ENCODE measurements at regions not wholly inside any gene's neighbourhood (a gene's known extent, or its start where the extent isn't known, plus 50 kb on each side); places are given as distances from the start of the nearest gene placed in this dataset.

DNA sequence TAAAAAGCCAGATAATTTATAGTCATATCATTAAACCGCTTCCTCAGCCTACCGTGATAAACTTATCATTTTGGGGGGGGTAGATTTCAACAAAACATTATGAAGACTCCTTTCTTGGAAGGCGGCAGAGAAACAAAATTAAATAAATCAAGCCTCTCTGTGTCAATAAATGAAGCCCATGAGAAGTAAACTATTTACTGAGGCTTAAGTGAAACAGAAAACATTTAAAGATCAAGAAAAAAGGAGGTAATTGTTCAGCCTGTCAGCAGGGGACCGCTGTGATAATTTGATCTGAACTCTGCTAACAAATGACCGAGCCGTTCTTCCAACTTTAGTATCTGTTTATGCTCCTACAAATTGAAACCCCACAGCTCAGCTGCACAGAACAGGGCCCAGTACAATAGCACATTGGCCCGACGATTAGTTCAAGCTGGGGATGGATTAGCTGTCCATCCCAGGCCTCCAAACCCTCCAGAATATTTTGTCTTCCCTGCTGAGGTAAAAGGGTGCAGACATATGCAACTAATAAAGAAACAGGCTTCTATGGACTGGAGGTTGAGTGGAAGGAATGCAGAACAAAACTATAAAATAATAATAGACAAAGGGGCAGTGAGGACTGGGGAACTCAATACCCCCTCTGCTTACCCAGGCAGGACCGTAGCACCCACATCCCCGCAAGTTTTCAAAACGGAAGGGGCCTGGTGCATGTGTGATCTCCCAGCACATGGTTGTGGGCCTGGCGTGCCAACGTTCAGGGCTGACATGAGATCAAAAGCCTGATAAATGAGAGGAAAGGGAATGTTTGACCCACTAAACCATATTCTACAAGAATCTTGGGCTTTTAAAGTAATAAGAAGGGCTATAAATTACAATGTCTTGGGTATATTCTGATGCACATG, 298.1 kb upstream of the IRX5 start:
- TF ChIP-seq GFI1B (tag by site-specific recombination; IDR thresholded peaks at IDR 0.05) (no peak), ZNF670 (tag by site-specific recombination; IDR thresholded peaks at IDR 0.05; ENCODE audit: low read depth) (no peak), ZNF501 (tag by site-specific recombination; IDR thresholded peaks at IDR 0.05) (no peak), ZNF48 (tag by site-specific recombination; IDR thresholded peaks at IDR 0.05) (no peak)
- TF ChIP-seq, protein P1, sequence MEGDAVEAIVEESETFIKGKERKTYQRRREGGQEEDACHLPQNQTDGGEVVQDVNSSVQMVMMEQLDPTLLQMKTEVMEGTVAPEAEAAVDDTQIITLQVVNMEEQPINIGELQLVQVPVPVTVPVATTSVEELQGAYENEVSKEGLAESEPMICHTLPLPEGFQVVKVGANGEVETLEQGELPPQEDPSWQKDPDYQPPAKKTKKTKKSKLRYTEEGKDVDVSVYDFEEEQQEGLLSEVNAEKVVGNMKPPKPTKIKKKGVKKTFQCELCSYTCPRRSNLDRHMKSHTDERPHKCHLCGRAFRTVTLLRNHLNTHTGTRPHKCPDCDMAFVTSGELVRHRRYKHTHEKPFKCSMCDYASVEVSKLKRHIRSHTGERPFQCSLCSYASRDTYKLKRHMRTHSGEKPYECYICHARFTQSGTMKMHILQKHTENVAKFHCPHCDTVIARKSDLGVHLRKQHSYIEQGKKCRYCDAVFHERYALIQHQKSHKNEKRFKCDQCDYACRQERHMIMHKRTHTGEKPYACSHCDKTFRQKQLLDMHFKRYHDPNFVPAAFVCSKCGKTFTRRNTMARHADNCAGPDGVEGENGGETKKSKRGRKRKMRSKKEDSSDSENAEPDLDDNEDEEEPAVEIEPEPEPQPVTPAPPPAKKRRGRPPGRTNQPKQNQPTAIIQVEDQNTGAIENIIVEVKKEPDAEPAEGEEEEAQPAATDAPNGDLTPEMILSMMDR (tag by site-specific recombination; IDR thresholded peaks at IDR 0.05) = no peak
